Stimulated activated CD4-positive, alpha-beta T cell treated with anti-CD3 and anti-CD28 coated beads, TNF-alpha, amount 100 ng/mL, for 24 hours (primary cell): ENCODE measurements at regions not wholly inside any gene's neighbourhood (a gene's known extent, or its start where the extent isn't known, plus 50 kb on each side); places are given as distances from the start of the nearest gene placed in this dataset.
"Not testable (repeated sequence)": the region's sequence is repeated elsewhere in the genome, so short reads cannot be mapped to it uniquely, and the experiment has no call there.

ENCODE experiments used
- DNase-seq, 3 experiments: peaks; one replicate each; pipeline ENCODE4 v3.0.0-alpha.2; 2020; ENCODE audit warnings: low read depth in 3 of 3

GRCh38 chr2:13532781-13533523 is 816.2 kb downstream of the TRIB2 start:
- not testable (repeated sequence) for DNase-seq

GRCh38 chr2:13533524-13533922 is 816.8 kb downstream of the TRIB2 start:
- no peak for DNase-seq

- DNase-seq = no peak
Observed at GRCh38 chr2:13536941-13537340, 820.2 kb downstream of the TRIB2 start.

- DNase-seq = no peak
Observed at GRCh38 chr2:13537771-13538349, 821.1 kb downstream of the TRIB2 start.

- no peak for DNase-seq
Observed at GRCh38 chr2:13539296-13539695, 822.6 kb downstream of the TRIB2 start.

- DNase-seq = no peak
Observed at GRCh38 chr2:13542061-13542460, 825.3 kb downstream of the TRIB2 start.

GRCh38 chr2:13542642-13543041 is 825.9 kb downstream of the TRIB2 start:
- no peak for DNase-seq

- no peak for DNase-seq
Observed at GRCh38 chr2:13543550-13543949, 826.8 kb downstream of the TRIB2 start.

GRCh38 chr2:13545320-13545719 is 828.6 kb downstream of the TRIB2 start:
- no peak for DNase-seq

- no peak for DNase-seq
Observed at GRCh38 chr2:13546131-13546530, 829.4 kb downstream of the TRIB2 start.

- no peak for DNase-seq
Observed at GRCh38 chr2:13550285-13551231, 833.8 kb downstream of the TRIB2 start.

- no peak for DNase-seq
Observed at GRCh38 chr2:13558368-13558767, 841.6 kb downstream of the TRIB2 start.

- no peak for DNase-seq
Observed at GRCh38 chr2:13560322-13560721, 843.6 kb downstream of the TRIB2 start.

GRCh38 chr2:13572466-13572865 is 855.7 kb downstream of the TRIB2 start:
- no peak for DNase-seq

GRCh38 chr2:13574831-13575230 is 858.1 kb downstream of the TRIB2 start:
- DNase-seq = no peak

- no peak for DNase-seq
Observed at GRCh38 chr2:13576406-13577036, 859.8 kb downstream of the TRIB2 start.

- DNase-seq = no peak
Observed at GRCh38 chr2:13578547-13578946, 861.8 kb downstream of the TRIB2 start.

- DNase-seq = no peak
Observed at GRCh38 chr2:13581471-13581870, 864.7 kb downstream of the TRIB2 start.

- no peak for DNase-seq
Observed at GRCh38 chr2:13583609-13584008, 866.9 kb downstream of the TRIB2 start.

- no peak for DNase-seq
Observed at GRCh38 chr2:13584020-13584419, 867.3 kb downstream of the TRIB2 start.

- DNase-seq = no peak
Observed at GRCh38 chr2:13585732-13586131, 869.0 kb downstream of the TRIB2 start.

- DNase-seq = no peak
Observed at GRCh38 chr2:13596233-13596632, 879.5 kb downstream of the TRIB2 start.
